ENCODE measurements at regions not wholly inside any gene's neighbourhood (a gene's known extent, or its start where the extent isn't known, plus 50 kb on each side); places are given as distances from the start of the nearest gene placed in this dataset.

GRCh38 chr6:144854654-144855053, 569.5 kb downstream of the UTRN start:
- H3K4me3 ChIP-seq (ENCODE audit: low read depth, low read length): no peak overlapping the region
- TF ChIP-seq, protein P1, sequence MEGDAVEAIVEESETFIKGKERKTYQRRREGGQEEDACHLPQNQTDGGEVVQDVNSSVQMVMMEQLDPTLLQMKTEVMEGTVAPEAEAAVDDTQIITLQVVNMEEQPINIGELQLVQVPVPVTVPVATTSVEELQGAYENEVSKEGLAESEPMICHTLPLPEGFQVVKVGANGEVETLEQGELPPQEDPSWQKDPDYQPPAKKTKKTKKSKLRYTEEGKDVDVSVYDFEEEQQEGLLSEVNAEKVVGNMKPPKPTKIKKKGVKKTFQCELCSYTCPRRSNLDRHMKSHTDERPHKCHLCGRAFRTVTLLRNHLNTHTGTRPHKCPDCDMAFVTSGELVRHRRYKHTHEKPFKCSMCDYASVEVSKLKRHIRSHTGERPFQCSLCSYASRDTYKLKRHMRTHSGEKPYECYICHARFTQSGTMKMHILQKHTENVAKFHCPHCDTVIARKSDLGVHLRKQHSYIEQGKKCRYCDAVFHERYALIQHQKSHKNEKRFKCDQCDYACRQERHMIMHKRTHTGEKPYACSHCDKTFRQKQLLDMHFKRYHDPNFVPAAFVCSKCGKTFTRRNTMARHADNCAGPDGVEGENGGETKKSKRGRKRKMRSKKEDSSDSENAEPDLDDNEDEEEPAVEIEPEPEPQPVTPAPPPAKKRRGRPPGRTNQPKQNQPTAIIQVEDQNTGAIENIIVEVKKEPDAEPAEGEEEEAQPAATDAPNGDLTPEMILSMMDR (IDR thresholded peaks at IDR 0.05; ENCODE audit: borderline replicate concordance, insufficient read depth, low read depth, low read length): no peak

DNA sequence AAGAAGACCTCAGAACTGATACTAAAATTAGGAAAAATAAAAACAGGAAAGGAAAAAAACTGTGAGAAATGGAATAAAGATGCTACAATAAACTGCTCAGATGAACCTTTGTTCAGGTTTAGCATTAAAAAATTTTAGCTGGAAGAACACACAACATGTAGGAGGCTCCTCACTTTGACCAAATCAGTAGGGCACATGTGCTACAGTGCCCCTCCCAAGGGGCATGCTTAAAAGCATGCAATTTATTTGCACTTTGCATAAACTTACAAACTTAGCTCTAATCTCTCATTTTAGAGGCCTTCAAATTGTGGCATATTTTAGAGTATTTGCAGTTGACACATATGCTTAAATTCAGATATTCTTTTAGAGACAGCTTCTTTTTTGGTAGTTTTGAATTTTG, 570.2 kb downstream of the UTRN start:
- TF ChIP-seq, protein P1 (IDR thresholded peaks at IDR 0.05; ENCODE audit: borderline replicate concordance, insufficient read depth, low read depth, low read length): no peak

DNA sequence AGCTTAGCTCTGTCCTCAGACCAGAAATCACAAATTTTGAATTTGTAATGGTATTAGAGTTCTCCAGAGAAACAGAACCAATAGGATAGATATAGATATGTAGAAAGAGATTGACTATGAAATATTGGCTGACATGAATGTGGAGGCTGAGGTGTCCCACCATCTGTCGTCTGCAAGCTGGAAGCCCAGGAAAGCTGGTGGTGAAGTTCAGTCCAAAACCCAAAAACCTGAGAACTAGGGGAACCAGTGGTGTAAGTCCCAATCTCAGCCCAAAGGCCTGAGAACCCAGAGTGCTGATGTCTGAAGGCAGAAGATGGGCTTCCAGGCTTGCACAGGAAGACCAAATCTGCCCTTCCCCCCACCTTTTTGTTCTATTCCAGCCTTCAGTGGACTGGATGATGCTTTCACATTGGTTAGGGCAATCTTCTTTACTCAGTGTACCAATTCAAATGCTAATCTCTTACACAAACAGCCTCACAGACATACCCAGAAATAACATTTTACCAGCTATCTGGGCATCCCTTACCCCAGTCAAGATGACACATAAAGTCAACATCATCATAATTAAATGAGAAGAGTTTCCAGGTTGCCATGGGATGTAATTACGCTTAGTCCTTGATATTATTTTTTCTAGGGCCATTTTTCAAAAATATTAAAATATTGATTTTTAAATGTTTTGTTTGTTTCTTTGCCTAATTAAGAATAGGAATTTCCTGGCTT, 570.8 kb downstream of the UTRN start:
- no peak overlapping the region for H3K4me3 ChIP-seq (ENCODE audit: low read depth, low read length)
- TF ChIP-seq, protein P1 (IDR thresholded peaks at IDR 0.05; ENCODE audit: borderline replicate concordance, insufficient read depth, low read depth, low read length): no peak

More for the DNA sequence above, 570.2 kb downstream of the UTRN start:
- H3K4me3 ChIP-seq (ENCODE audit: low read depth, low read length): no peak overlapping the region

DNA sequence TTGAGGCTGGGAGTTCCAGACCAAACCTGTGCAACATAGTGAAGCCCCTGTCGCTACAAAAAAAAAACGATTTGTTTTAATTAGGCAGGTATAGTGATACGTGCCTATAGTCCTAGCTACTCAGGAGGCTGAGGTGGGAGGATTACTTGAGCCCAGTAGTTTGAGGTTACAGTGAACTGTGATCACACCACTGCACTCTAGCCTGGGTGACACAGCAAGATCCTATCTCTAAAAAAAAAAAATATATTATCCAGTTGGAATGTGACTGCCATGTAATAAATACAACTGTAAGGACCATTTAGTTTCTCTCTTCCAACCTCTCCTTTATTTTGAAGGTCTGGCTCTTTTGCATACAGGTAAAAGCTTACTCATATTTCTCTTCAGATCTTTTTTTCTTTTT, 571.5 kb downstream of the UTRN start:
- TF ChIP-seq, protein P1 (IDR thresholded peaks at IDR 0.05; ENCODE audit: borderline replicate concordance, insufficient read depth, low read depth, low read length): no peak
- no peak overlapping the region for H3K4me3 ChIP-seq (ENCODE audit: low read depth, low read length)

DNA sequence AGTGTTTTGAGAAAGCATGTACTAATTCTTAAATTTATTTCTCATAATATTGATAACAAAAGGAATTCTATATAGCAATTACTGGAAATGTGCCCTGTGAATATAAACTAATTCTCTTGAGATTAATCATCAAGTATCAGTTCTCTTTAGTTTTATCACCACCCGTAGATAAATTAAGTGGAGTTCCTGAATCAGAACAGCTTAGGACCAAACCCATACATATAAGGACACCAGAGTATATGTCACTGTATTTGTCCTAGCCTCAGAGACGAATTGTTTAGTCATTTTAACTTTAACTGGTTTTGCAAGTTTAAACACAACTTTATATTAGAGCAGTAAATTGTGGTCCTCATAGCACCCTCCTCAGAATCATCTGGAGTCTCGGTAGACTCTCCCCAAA, 572.0 kb downstream of the UTRN start:
- TF ChIP-seq, protein P1 (IDR thresholded peaks at IDR 0.05; ENCODE audit: borderline replicate concordance, insufficient read depth, low read depth, low read length): no peak
- H3K4me3 ChIP-seq (ENCODE audit: low read depth, low read length): no peak overlapping the region

GRCh38 chr6:144862769-144863168, 577.6 kb downstream of the UTRN start:
- H3K4me3 ChIP-seq (ENCODE audit: low read depth, low read length): no peak overlapping the region
- TF ChIP-seq, protein P1 (IDR thresholded peaks at IDR 0.05; ENCODE audit: borderline replicate concordance, insufficient read depth, low read depth, low read length): no peak

GRCh38 chr6:144867761-144868160, 582.6 kb downstream of the UTRN start:
- TF ChIP-seq, protein P1 (IDR thresholded peaks at IDR 0.05; ENCODE audit: borderline replicate concordance, insufficient read depth, low read depth, low read length): no peak
- H3K4me3 ChIP-seq (ENCODE audit: low read depth, low read length): no peak overlapping the region
